Glutamatergic neuron (in vitro differentiated cells): ENCODE measurements at regions not wholly inside any gene's neighbourhood (a gene's known extent, or its start where the extent isn't known, plus 50 kb on each side); places are given as distances from the start of the nearest gene placed in this dataset.
"Not testable (repeated sequence)": the region's sequence is repeated elsewhere in the genome, so short reads cannot be mapped to it uniquely, and the experiment has no call there.

Experiments used
- DNase-seq: peaks from one replicate; pipeline ENCODE4 v3.0.0; 2022
- H3K27ac Mint-ChIP-seq: one replicate; pipeline ENCODE4 v1.8.0; 2020; ENCODE audit warnings: mild to moderate bottlenecking, mixed read lengths, inconsistent platforms; ENCODE audit not compliant: unreplicated experiment
- H3K27me3 Mint-ChIP-seq: one replicate; pipeline ENCODE4 v1.8.0; 2020; ENCODE audit warnings: mild to moderate bottlenecking, moderate library complexity, mixed read lengths, inconsistent platforms; ENCODE audit not compliant: unreplicated experiment
- H3K36me3 Mint-ChIP-seq: one replicate; pipeline ENCODE4 v1.8.0; 2020; ENCODE audit warnings: mild to moderate bottlenecking, mixed read lengths, inconsistent platforms; ENCODE audit not compliant: unreplicated experiment
- H3K4me1 Mint-ChIP-seq: one replicate; pipeline ENCODE4 v1.8.0; 2020; ENCODE audit warnings: mild to moderate bottlenecking, low read depth, mixed read lengths, inconsistent platforms; ENCODE audit not compliant: unreplicated experiment
- H3K4me3 Mint-ChIP-seq: one replicate; pipeline ENCODE4 v1.8.0; 2020; ENCODE audit warnings: mild to moderate bottlenecking, mixed read lengths, inconsistent platforms; ENCODE audit not compliant: unreplicated experiment
- H3K9me3 Mint-ChIP-seq: one replicate; pipeline ENCODE4 v1.8.0; 2020; ENCODE audit warnings: mild to moderate bottlenecking, moderate library complexity, mixed read lengths, inconsistent platforms; ENCODE audit not compliant: unreplicated experiment
- CTCF ChIP-seq: fragments of 200-600 bp; sonication (generic); IDR thresholded peaks from one replicate; pipeline ENCODE4 v1.5.0; 2021; ENCODE audit not compliant: partially characterized antibody, unreplicated experiment

- H3K36me3 Mint-ChIP-seq = peaks cover 3% of the 10 kb centered on the region
- peak overlapping the region; percentile 26 for H3K4me3 Mint-ChIP-seq
- H3K9me3 Mint-ChIP-seq = peaks cover 5% of the 10 kb centered on the region
- peaks cover 4% of the 10 kb centered on the region for H3K4me1 Mint-ChIP-seq
- H3K27me3 Mint-ChIP-seq = peaks cover 2% of the 10 kb centered on the region
- TF ChIP-seq CTCF = no peak
- H3K27ac Mint-ChIP-seq = peak overlapping the region; percentile 87
- no peak for DNase-seq
Measured at GRCh38 chr3:178217479-178217878, 318.8 kb upstream of the KCNMB2 start.

- Mint-ChIP-seq H3K4me1 (peaks cover 4% of the 10 kb centered on the region), H3K27ac (no peak overlapping the region), H3K27me3 (peaks cover 2% of the 10 kb centered on the region), H3K9me3 (peaks cover 5% of the 10 kb centered on the region), H3K4me3 (no peak overlapping the region), H3K36me3 (peaks cover 3% of the 10 kb centered on the region)
- TF ChIP-seq CTCF = no peak
- no peak for DNase-seq
Measured at GRCh38 chr3:178218231-178218630, 318.0 kb upstream of the KCNMB2 start.

GRCh38 chr3:178219661-178220060 is 316.6 kb upstream of the KCNMB2 start:
- H3K4me1 Mint-ChIP-seq, H3K4me3 Mint-ChIP-seq, H3K9me3 Mint-ChIP-seq, H3K36me3 Mint-ChIP-seq, H3K27me3 Mint-ChIP-seq, H3K27ac Mint-ChIP-seq, DNase-seq: not testable (repeated sequence)

- no peak for DNase-seq
- Mint-ChIP-seq H3K4me1 (no peaks in the 10 kb centered on the region), H3K36me3 (peaks cover 7% of the 10 kb centered on the region), H3K27me3 (peaks cover 2% of the 10 kb centered on the region), H3K9me3 (peaks cover 4% of the 10 kb centered on the region), H3K27ac (no peak overlapping the region), H3K4me3 (no peak overlapping the region)
- no peak for TF ChIP-seq CTCF
Measured at GRCh38 chr3:178223876-178224275, 312.4 kb upstream of the KCNMB2 start.

GRCh38 chr3:178226094-178226493 is 310.1 kb upstream of the KCNMB2 start:
- Mint-ChIP-seq H3K36me3 (peaks cover 18% of the 10 kb centered on the region), H3K4me3 (no peak overlapping the region), H3K9me3 (peaks cover 3% of the 10 kb centered on the region), H3K27me3 (no peaks in the 10 kb centered on the region), H3K27ac (no peak overlapping the region), H3K4me1 (no peaks in the 10 kb centered on the region)
- DNase-seq = no peak
- TF ChIP-seq CTCF = no peak

GRCh38 chr3:178231645-178232044 is 304.6 kb upstream of the KCNMB2 start:
- TF ChIP-seq CTCF = no peak
- H3K4me1 Mint-ChIP-seq = peaks cover 12% of the 10 kb centered on the region
- no peak overlapping the region for H3K4me3 Mint-ChIP-seq
- H3K27ac Mint-ChIP-seq = no peak overlapping the region
- no peak for DNase-seq
- H3K27me3 Mint-ChIP-seq = no peaks in the 10 kb centered on the region
- H3K36me3 Mint-ChIP-seq = peaks cover 18% of the 10 kb centered on the region
- H3K9me3 Mint-ChIP-seq = peaks cover 5% of the 10 kb centered on the region
